GM12874 (cell line): ENCODE measurements at regions not wholly inside any gene's neighbourhood (a gene's known extent, or its start where the extent isn't known, plus 50 kb on each side); places are given as distances from the start of the nearest gene placed in this dataset.

Experiments used
- TF ChIP-seq, protein P1 (sequence below): IDR thresholded peaks from 2 replicates; pipeline ENCODE4 v1.5.1; 2011; ENCODE audit warnings: low read depth, mild to moderate bottlenecking, control low read depth, low read length, moderate library complexity; ENCODE audit not compliant: insufficient read depth

DNA sequence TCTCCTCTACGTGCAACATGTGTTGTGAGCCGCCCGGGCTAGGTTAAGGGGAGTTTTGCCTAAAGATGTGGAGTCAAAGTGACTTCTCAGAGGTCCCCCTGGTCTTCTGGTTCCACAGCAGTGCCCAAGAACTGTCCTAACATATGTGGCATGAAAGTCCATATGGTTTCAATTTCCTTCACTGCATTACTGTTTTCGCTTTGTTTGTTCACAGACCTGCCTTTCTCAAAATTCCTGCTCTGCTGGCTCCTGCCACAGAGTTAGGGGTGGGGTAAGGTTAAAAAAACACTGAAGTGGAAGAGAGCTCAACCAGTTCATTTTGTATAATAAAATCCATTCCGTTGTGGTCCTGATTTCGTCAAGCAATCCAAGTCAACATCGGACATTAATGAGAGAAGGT, 289.4 kb downstream of the DMAC1 start:
- TF ChIP-seq, protein P1, sequence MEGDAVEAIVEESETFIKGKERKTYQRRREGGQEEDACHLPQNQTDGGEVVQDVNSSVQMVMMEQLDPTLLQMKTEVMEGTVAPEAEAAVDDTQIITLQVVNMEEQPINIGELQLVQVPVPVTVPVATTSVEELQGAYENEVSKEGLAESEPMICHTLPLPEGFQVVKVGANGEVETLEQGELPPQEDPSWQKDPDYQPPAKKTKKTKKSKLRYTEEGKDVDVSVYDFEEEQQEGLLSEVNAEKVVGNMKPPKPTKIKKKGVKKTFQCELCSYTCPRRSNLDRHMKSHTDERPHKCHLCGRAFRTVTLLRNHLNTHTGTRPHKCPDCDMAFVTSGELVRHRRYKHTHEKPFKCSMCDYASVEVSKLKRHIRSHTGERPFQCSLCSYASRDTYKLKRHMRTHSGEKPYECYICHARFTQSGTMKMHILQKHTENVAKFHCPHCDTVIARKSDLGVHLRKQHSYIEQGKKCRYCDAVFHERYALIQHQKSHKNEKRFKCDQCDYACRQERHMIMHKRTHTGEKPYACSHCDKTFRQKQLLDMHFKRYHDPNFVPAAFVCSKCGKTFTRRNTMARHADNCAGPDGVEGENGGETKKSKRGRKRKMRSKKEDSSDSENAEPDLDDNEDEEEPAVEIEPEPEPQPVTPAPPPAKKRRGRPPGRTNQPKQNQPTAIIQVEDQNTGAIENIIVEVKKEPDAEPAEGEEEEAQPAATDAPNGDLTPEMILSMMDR = no peak

- TF ChIP-seq, protein P1 = no peak
Measured at GRCh38 chr9:7509576-7510145, 289.9 kb downstream of the DMAC1 start.

DNA sequence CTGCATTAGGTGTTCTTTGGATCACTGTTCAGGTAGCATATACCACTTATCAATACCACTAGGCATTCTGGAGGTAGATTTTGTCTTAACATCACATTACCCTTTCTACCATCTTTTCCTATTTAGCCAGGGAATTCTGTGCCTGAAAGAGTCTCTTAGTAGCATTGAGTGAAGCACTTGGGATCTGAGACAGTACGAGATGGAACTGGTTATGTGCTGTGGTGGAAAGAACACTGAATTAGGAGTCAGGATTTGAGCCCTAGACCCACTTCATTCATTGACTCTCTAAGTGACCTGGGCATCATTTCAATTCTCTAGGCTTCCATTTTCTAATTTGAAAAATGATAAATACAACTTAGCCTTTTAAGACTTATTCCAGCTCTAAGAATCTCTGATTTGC, 291.1 kb downstream of the DMAC1 start:
- TF ChIP-seq, protein P1 = no peak

- TF ChIP-seq, protein P1 = no peak
Measured at GRCh38 chr9:7507566-7508270, 291.9 kb downstream of the DMAC1 start.

DNA sequence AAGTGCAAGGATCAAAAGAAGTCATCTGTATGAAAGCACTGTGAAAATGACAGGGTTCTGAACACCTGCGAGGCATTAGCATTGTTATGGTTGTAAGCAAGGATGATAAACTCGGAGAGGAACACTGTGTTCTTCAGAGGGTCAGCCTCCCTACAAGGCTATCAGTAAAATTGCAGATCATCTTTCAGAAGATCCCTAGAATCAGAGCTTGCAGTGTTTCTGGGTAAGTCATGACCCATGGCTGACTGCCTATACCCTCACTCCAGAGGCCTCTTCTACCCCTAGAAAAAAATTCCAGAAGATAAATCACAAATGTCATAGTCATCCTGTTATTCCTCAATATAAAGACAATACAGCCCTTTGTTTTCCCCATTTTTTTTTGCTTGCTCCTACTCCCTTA, 292.6 kb downstream of the DMAC1 start:
- TF ChIP-seq, protein P1 = no peak

DNA sequence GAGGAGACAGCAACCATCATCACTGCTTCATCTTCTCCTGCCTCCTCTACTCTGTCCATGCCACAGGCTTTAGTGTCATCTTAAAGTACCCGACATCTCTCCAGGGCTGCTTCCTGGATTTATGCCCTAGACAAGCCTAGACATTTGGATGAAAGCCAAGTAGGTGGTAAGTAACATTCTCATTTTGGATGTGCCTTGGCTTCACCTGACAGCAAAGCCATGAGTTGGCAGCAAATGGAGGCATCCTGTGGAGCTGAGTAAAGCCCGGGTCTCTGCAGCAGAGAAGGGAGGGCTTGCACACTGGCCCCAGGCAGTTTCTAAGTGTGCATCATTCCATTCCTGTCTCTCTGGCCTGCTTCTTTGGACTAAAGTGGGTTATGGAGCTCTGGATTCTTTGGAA, 299.1 kb downstream of the DMAC1 start:
- TF ChIP-seq, protein P1 = no peak

GRCh38 chr9:7491641-7492040, 307.9 kb downstream of the DMAC1 start:
- TF ChIP-seq, protein P1 = no peak
